Neural progenitor cell (in vitro differentiated cells): ENCODE measurements at regions not wholly inside any gene's neighbourhood (a gene's known extent, or its start where the extent isn't known, plus 50 kb on each side); places are given as distances from the start of the nearest gene placed in this dataset.

Experiments
- DNase-seq: peaks from one replicate; pipeline ENCODE4 v3.0.0-alpha.2; 2016; ENCODE audit warnings: low spot score
- H2AFZ ChIP-seq: fragments of 200-600 bp; sonication (generic); replicated peaks from 2 replicates; pipeline ENCODE4 v1.6.1; 2016; ENCODE audit warnings: antibody characterized with exemption
- H3F3A ChIP-seq: fragments of 200-600 bp; sonication (generic); 2 replicates; pipeline ENCODE4 v1.6.1; 2016; ENCODE audit warnings: antibody characterized with exemption, low read depth
- H3K27ac ChIP-seq: fragments of 200-600 bp; sonication (generic); 2 replicates; pipeline ENCODE4 v1.5.1; 2016; ENCODE audit warnings: mild to moderate bottlenecking
- H3K27me3 ChIP-seq: fragments of 200-600 bp; sonication (generic); 2 replicates; pipeline ENCODE4 v1.6.1; 2016; ENCODE audit warnings: mild to moderate bottlenecking, moderate library complexity
- H3K36me3 ChIP-seq: fragments of 200-600 bp; sonication (generic); 2 replicates; pipeline ENCODE4 v1.5.1; 2016
- H3K4me1 ChIP-seq: fragments of 200-600 bp; sonication (generic); 2 replicates; pipeline ENCODE4 v1.6.1; 2016; ENCODE audit warnings: mixed run types
- H3K4me2 ChIP-seq: fragments of 200-600 bp; sonication (generic); 2 replicates; pipeline ENCODE4 v1.6.1; 2016
- H3K4me3 ChIP-seq: fragments of 200-600 bp; sonication (generic); 2 replicates; pipeline ENCODE4 v1.5.1; 2016
- H3K79me2 ChIP-seq: fragments of 200-600 bp; sonication (generic); 2 replicates; pipeline ENCODE4 v1.6.1; 2016; ENCODE audit warnings: low read depth
- H3K9ac ChIP-seq: fragments of 200-600 bp; sonication (generic); 2 replicates; pipeline ENCODE4 v1.6.1; 2016
- H3K9me3 ChIP-seq: fragments of 200-600 bp; sonication (generic); 2 replicates; pipeline ENCODE4 v1.5.1; 2016; ENCODE audit warnings: low read depth
- H4K20me1 ChIP-seq: fragments of 200-600 bp; sonication (generic); 2 replicates; pipeline ENCODE4 v1.6.1; 2016; ENCODE audit warnings: low read depth
- H3K27ac Mint-ChIP-seq: 3 replicates; pipeline ENCODE4 v1.8.0; 2021; ENCODE audit warnings: mixed read lengths
- H3K27me3 Mint-ChIP-seq: 2 replicates; pipeline ENCODE4 v1.8.0; 2022; ENCODE audit warnings: low read depth, mild to moderate bottlenecking, inconsistent platforms, moderate library complexity, mixed read lengths; ENCODE audit not compliant: insufficient read depth
- H3K36me3 Mint-ChIP-seq: 3 replicates; pipeline ENCODE4 v1.8.0; 2021; ENCODE audit warnings: mixed read lengths
- H3K4me1 Mint-ChIP-seq: 3 replicates; pipeline ENCODE4 v1.8.0; 2021; ENCODE audit warnings: mixed read lengths
- H3K4me3 Mint-ChIP-seq: 3 replicates; pipeline ENCODE4 v1.8.0; 2021; ENCODE audit warnings: mild to moderate bottlenecking, moderate library complexity, mixed read lengths
- H3K9me3 Mint-ChIP-seq: 3 replicates; pipeline ENCODE4 v1.8.0; 2020; ENCODE audit warnings: mixed read lengths
- EZH2 ChIP-seq: fragments of 200-600 bp; sonication (generic); IDR thresholded peaks from 2 replicates; pipeline ENCODE4 v1.6.1; 2017; ENCODE audit warnings: antibody characterized with exemption, mild to moderate bottlenecking, moderate library complexity
- EZH2phosphoT487 ChIP-seq: fragments of 200-600 bp; sonication (generic); IDR thresholded peaks from 2 replicates; pipeline ENCODE4 v1.6.1; 2017; ENCODE audit warnings: antibody characterized with exemption
- TF ChIP-seq, protein P1 (sequence below): fragments of 200-600 bp; sonication (generic); IDR thresholded peaks from 2 replicates; pipeline ENCODE4 v1.5.1; 2017; ENCODE audit warnings: antibody characterized with exemption, mild to moderate bottlenecking

GRCh38 chr4:7141151-7141834, 51.0 kb upstream of the SORCS2 start:
- H3K4me3 ChIP-seq: no peak overlapping the region
- peaks cover 23% of the 10 kb centered on the region for H3K4me1 Mint-ChIP-seq
- peaks cover 5% of the 10 kb centered on the region for H3K27me3 Mint-ChIP-seq
- H3K36me3 ChIP-seq: no peaks in the 10 kb centered on the region
- peaks cover 10% of the 10 kb centered on the region for H3F3A ChIP-seq
- H3K9me3 ChIP-seq: no peaks in the 10 kb centered on the region
- no peaks in the 10 kb centered on the region for H3K36me3 Mint-ChIP-seq
- H3K4me3 Mint-ChIP-seq: no peak overlapping the region
- H3K79me2 ChIP-seq: no peaks in the 10 kb centered on the region
- no peak overlapping the region for H3K9ac ChIP-seq
- H3K27me3 ChIP-seq: no peaks in the 10 kb centered on the region
- peaks cover 4% of the 10 kb centered on the region for H3K4me1 ChIP-seq
- no peak for TF ChIP-seq EZH2
- no peak for TF ChIP-seq EZH2phosphoT487
- TF ChIP-seq, protein P1, sequence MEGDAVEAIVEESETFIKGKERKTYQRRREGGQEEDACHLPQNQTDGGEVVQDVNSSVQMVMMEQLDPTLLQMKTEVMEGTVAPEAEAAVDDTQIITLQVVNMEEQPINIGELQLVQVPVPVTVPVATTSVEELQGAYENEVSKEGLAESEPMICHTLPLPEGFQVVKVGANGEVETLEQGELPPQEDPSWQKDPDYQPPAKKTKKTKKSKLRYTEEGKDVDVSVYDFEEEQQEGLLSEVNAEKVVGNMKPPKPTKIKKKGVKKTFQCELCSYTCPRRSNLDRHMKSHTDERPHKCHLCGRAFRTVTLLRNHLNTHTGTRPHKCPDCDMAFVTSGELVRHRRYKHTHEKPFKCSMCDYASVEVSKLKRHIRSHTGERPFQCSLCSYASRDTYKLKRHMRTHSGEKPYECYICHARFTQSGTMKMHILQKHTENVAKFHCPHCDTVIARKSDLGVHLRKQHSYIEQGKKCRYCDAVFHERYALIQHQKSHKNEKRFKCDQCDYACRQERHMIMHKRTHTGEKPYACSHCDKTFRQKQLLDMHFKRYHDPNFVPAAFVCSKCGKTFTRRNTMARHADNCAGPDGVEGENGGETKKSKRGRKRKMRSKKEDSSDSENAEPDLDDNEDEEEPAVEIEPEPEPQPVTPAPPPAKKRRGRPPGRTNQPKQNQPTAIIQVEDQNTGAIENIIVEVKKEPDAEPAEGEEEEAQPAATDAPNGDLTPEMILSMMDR: no peak
- no peaks in the 10 kb centered on the region for H3K9me3 Mint-ChIP-seq
- no peak overlapping the region for H3K4me2 ChIP-seq
- H2AFZ ChIP-seq: no peak overlapping the region
- no peaks in the 10 kb centered on the region for H4K20me1 ChIP-seq
- no peak for DNase-seq
- no peak overlapping the region for H3K27ac Mint-ChIP-seq
- H3K27ac ChIP-seq: no peak overlapping the region

DNA sequence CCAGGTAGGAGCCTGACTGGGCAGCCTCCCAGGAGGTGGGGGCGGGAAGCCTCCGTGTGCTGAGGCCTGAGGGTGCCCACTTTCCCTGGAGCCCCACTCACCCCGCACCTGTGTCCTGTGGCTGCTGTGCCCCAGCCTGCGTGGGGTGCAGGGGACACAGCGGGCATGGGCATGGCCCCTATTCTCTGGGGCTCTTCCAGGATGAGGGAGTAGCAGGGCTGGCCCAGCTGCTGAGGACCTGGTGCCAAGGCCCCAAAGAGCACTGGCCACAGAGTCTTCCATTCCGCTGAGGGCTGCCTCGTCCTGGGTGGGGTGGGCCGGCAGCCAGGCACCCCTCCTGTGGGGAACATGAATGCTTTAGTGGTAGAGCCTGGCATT, 51.7 kb upstream of the SORCS2 start:
- Mint-ChIP-seq H3K9me3 (no peaks in the 10 kb centered on the region), H3K36me3 (no peaks in the 10 kb centered on the region), H3K27me3 (peaks cover 5% of the 10 kb centered on the region), H3K4me1 (peaks cover 25% of the 10 kb centered on the region), H3K27ac (no peak overlapping the region), H3K4me3 (no peak overlapping the region)
- Histone ChIP-seq H3F3A (peaks cover 10% of the 10 kb centered on the region), H2AFZ (no peak overlapping the region), H3K9ac (no peak overlapping the region), H4K20me1 (no peaks in the 10 kb centered on the region), H3K4me1 (peaks cover 4% of the 10 kb centered on the region), H3K4me3 (no peak overlapping the region), H3K79me2 (no peaks in the 10 kb centered on the region), H3K27ac (no peak overlapping the region), H3K9me3 (no peaks in the 10 kb centered on the region), H3K4me2 (no peak overlapping the region), H3K27me3 (no peaks in the 10 kb centered on the region), H3K36me3 (no peaks in the 10 kb centered on the region)
- TF ChIP-seq, protein P1: no peak
- TF ChIP-seq EZH2phosphoT487 (no peak), EZH2 (no peak)
- no peak for DNase-seq

- no peaks in the 10 kb centered on the region for H3K9me3 Mint-ChIP-seq
- DNase-seq: no peak
Observed at GRCh38 chr4:7140062-7140691, 52.2 kb upstream of the SORCS2 start.

More at GRCh38 chr4:7140062-7140691, 52.2 kb upstream of the SORCS2 start:
- peaks cover 10% of the 10 kb centered on the region for H3F3A ChIP-seq
- H3K36me3 Mint-ChIP-seq: no peaks in the 10 kb centered on the region
- H3K27me3 Mint-ChIP-seq: peaks cover 5% of the 10 kb centered on the region
- H3K4me3 Mint-ChIP-seq: no peak overlapping the region
- H3K4me2 ChIP-seq: no peak overlapping the region
- H3K36me3 ChIP-seq: no peaks in the 10 kb centered on the region
- no peaks in the 10 kb centered on the region for H3K9me3 ChIP-seq
- H4K20me1 ChIP-seq: no peaks in the 10 kb centered on the region
- H3K27ac ChIP-seq: no peak overlapping the region
- peaks cover 26% of the 10 kb centered on the region for H3K4me1 Mint-ChIP-seq
- H3K27me3 ChIP-seq: no peaks in the 10 kb centered on the region
- H3K79me2 ChIP-seq: no peaks in the 10 kb centered on the region
- no peak overlapping the region for H3K27ac Mint-ChIP-seq
- TF ChIP-seq EZH2: no peak
- TF ChIP-seq, protein P1: no peak
- no peak for TF ChIP-seq EZH2phosphoT487
- H3K4me3 ChIP-seq: no peak overlapping the region
- H3K4me1 ChIP-seq: peaks cover 4% of the 10 kb centered on the region
- no peak overlapping the region for H3K9ac ChIP-seq
- no peak overlapping the region for H2AFZ ChIP-seq
